Mesenchymal stem cell (in vitro differentiated cells and primary cell): ENCODE measurements at regions not wholly inside any gene's neighbourhood (a gene's known extent, or its start where the extent isn't known, plus 50 kb on each side); places are given as distances from the start of the nearest gene placed in this dataset.

ENCODE experiments used
- DNase-seq: peaks from one replicate; pipeline ENCODE4 v3.0.0-alpha.2; 2013
- H2AFZ ChIP-seq: one replicate; pipeline ENCODE4 v1.6.1; 2013; ENCODE audit warnings: low read depth, mild to moderate bottlenecking, control low read depth, inconsistent platforms, low read length, moderate library complexity
- H2AK5ac ChIP-seq: 2 replicates; pipeline ENCODE4 v1.6.1; 2013; ENCODE audit warnings: low read length, moderate library complexity, mild to moderate bottlenecking, inconsistent platforms; ENCODE audit not compliant: severe bottlenecking
- H2BK120ac ChIP-seq: one replicate; pipeline ENCODE4 v1.6.1; 2013; ENCODE audit warnings: low read depth, mild to moderate bottlenecking, inconsistent platforms, low read length, moderate library complexity
- H2BK12ac ChIP-seq, 2 experiments: one replicate each; pipeline ENCODE4 v1.6.1; 2013; ENCODE audit warnings: inconsistent platforms in 2 of 2, low read length in 2 of 2, mild to moderate bottlenecking in 2 of 2, moderate library complexity in 2 of 2, control low read depth in 1 of 2
- H2BK15ac ChIP-seq: one replicate; pipeline ENCODE4 v1.6.1; 2013; ENCODE audit warnings: mild to moderate bottlenecking, low read depth, inconsistent platforms; ENCODE audit not compliant: poor library complexity, severe bottlenecking
- H2BK5ac ChIP-seq: 2 replicates; pipeline ENCODE4 v1.6.1; 2013; ENCODE audit warnings: low read depth, mild to moderate bottlenecking, low read length, control low read depth, inconsistent platforms; ENCODE audit not compliant: poor library complexity, severe bottlenecking
- H3K14ac ChIP-seq, 2 experiments: one replicate each; pipeline ENCODE4 v1.6.1; 2013; ENCODE audit warnings: inconsistent platforms in 2 of 2, low read length in 2 of 2, control low read depth in 1 of 2, mild to moderate bottlenecking in 1 of 2, moderate library complexity in 1 of 2
- H3K18ac ChIP-seq, 2 experiments: one replicate each; pipeline ENCODE4 v1.6.1; 2013; ENCODE audit warnings: inconsistent platforms in 2 of 2, low read length in 2 of 2, control low read depth in 1 of 2, low read depth in 1 of 2, mild to moderate bottlenecking in 1 of 2
- H3K23ac ChIP-seq, 2 experiments: one replicate each; pipeline ENCODE4 v1.6.1; 2013; ENCODE audit warnings: inconsistent platforms in 2 of 2, low read length in 2 of 2, mild to moderate bottlenecking in 2 of 2, moderate library complexity in 2 of 2, control low read depth in 1 of 2
- H3K27ac ChIP-seq: 2 replicates; pipeline ENCODE4 v1.5.1; 2013; ENCODE audit warnings: mild to moderate bottlenecking, moderate library complexity, low read length, control low read depth, inconsistent platforms; ENCODE audit not compliant: poor library complexity, severe bottlenecking
- H3K27me3 ChIP-seq, 2 experiments: 2 replicates each; pipeline versions ENCODE4 v1.6.1 to v1.7.0; 2013; ENCODE audit warnings: low read length in 2 of 2, mild to moderate bottlenecking in 2 of 2, moderate library complexity in 2 of 2, control low read depth in 1 of 2, inconsistent platforms in 1 of 2; ENCODE audit not compliant: control insufficient read depth in 1 of 2, insufficient read depth in 1 of 2
- H3K36me3 ChIP-seq, 2 experiments: 2 replicates each; pipeline versions ENCODE4 v1.6.1 to v1.7.0; 2013; ENCODE audit warnings: low read length in 2 of 2, control low read depth in 1 of 2, inconsistent platforms in 1 of 2, low read depth in 1 of 2, mild to moderate bottlenecking in 1 of 2; ENCODE audit not compliant: insufficient read depth in 2 of 2, control insufficient read depth in 1 of 2
- H3K4ac ChIP-seq, 2 experiments: one replicate each; pipeline ENCODE4 v1.6.1; 2013; ENCODE audit warnings: inconsistent platforms in 2 of 2, low read length in 2 of 2, mild to moderate bottlenecking in 2 of 2, moderate library complexity in 2 of 2, control low read depth in 1 of 2, low read depth in 1 of 2
- H3K4me1 ChIP-seq: 2 replicates; pipeline ENCODE4 v1.6.1; 2013; ENCODE audit warnings: low read depth, low read length, control low read depth; ENCODE audit not compliant: control insufficient read depth, insufficient read depth
- H3K4me2 ChIP-seq: 2 replicates; pipeline ENCODE4 v1.6.1; 2013; ENCODE audit warnings: low read length, mild to moderate bottlenecking, inconsistent platforms; ENCODE audit not compliant: poor library complexity, severe bottlenecking
- H3K4me3 ChIP-seq, 2 experiments: 2 replicates each; pipeline versions ENCODE4 v1.5.1 to v1.7.0; 2013; ENCODE audit warnings: low read length in 2 of 2, mild to moderate bottlenecking in 2 of 2, control low read depth in 1 of 2, low read depth in 1 of 2; ENCODE audit not compliant: insufficient read depth in 1 of 2
- H3K79me1 ChIP-seq: replicated peaks from 2 replicates; pipeline ENCODE4 v1.6.1; 2013; ENCODE audit warnings: mild to moderate bottlenecking, control low read depth, low read length, inconsistent platforms; ENCODE audit not compliant: poor library complexity, severe bottlenecking
- H3K9ac ChIP-seq: 2 replicates; pipeline ENCODE4 v1.7.0; 2013; ENCODE audit warnings: mild to moderate bottlenecking, low read length, moderate library complexity
- H3K9me3 ChIP-seq: 2 replicates; pipeline ENCODE4 v1.7.0; 2013; ENCODE audit warnings: mild to moderate bottlenecking, low read length; ENCODE audit not compliant: control insufficient read depth
- H4K8ac ChIP-seq: one replicate; pipeline ENCODE4 v1.6.1; 2013; ENCODE audit warnings: inconsistent platforms, mild to moderate bottlenecking, low read length, moderate library complexity
- H4K91ac ChIP-seq: one replicate; pipeline ENCODE4 v1.6.1; 2013; ENCODE audit warnings: mild to moderate bottlenecking, low read length, inconsistent platforms
- WGBS: methylation state at CpG from one replicate; pipeline ENCODE4 v1.1.7; 2013; ENCODE audit warnings: mixed read lengths; 5-methylcytosine and 5-hydroxymethylcytosine counted together

- no peak overlapping the region for H2AFZ ChIP-seq
- H3K4ac ChIP-seq, result no peak overlapping the region
- H2BK5ac ChIP-seq, result no peak overlapping the region
- 92% methylated on average over 1 of the region's 1 CpG for WGBS
- H3K27ac ChIP-seq, result no peak overlapping the region
- DNase-seq, result no peak
- no peak overlapping the region for H2BK15ac ChIP-seq
- no peaks in the 10 kb centered on the region for H3K79me1 ChIP-seq
- no peaks in the 10 kb centered on the region for H3K9me3 ChIP-seq
- no peak overlapping the region for H3K18ac ChIP-seq
- no peaks in the 10 kb centered on the region for H3K27me3 ChIP-seq
- no peak overlapping the region for H2AK5ac ChIP-seq
- H3K9ac ChIP-seq, result no peak overlapping the region
- no peak overlapping the region for H2BK120ac ChIP-seq
- no peak overlapping the region for H4K8ac ChIP-seq
- H4K91ac ChIP-seq, result no peak overlapping the region
- H3K4me1 ChIP-seq, result peaks cover 3% of the 10 kb centered on the region
- no peak overlapping the region for H3K23ac ChIP-seq
- no peaks in the 10 kb centered on the region for H3K36me3 ChIP-seq
- no peak overlapping the region for H3K4me3 ChIP-seq
- no peak overlapping the region for H2BK12ac ChIP-seq
- H3K4me2 ChIP-seq, result no peak overlapping the region
- no peak overlapping the region for H3K14ac ChIP-seq
These were observed 109.0 kb upstream of the KL start for GRCh38 chr13:32907211-32907610.

- no peak for DNase-seq
- H3K4me2 ChIP-seq, result no peak overlapping the region
- H3K4me3 ChIP-seq, result no peak overlapping the region
- no peak overlapping the region for H3K27ac ChIP-seq
- no peak overlapping the region for H3K18ac ChIP-seq
- H2AK5ac ChIP-seq, result no peak overlapping the region
- H2BK12ac ChIP-seq, result no peak overlapping the region
- peaks cover 1% of the 10 kb centered on the region for H3K4me1 ChIP-seq
- no peak overlapping the region for H4K8ac ChIP-seq
- H3K14ac ChIP-seq, result no peak overlapping the region
- no peak overlapping the region for H2BK15ac ChIP-seq
- no peak overlapping the region for H3K4ac ChIP-seq
- H3K23ac ChIP-seq, result no peak overlapping the region
- 95% methylated on average over 3 of the region's 3 CpGs for WGBS
- H2AFZ ChIP-seq, result no peak overlapping the region
- no peak overlapping the region for H3K9ac ChIP-seq
- H3K9me3 ChIP-seq, result no peaks in the 10 kb centered on the region
- H2BK5ac ChIP-seq, result no peak overlapping the region
- H3K79me1 ChIP-seq, result no peaks in the 10 kb centered on the region
- no peaks in the 10 kb centered on the region for H3K27me3 ChIP-seq
- H3K36me3 ChIP-seq, result no peaks in the 10 kb centered on the region
- no peak overlapping the region for H4K91ac ChIP-seq
- H2BK120ac ChIP-seq, result no peak overlapping the region
These were observed 105.7 kb upstream of the KL start for GRCh38 chr13:32910530-32910929.

GRCh38 chr13:32911506-32911905 lies 104.7 kb upstream of the KL start:
- no peak overlapping the region for H3K4me3 ChIP-seq
- no peaks in the 10 kb centered on the region for H3K36me3 ChIP-seq
- H4K8ac ChIP-seq, result no peak overlapping the region
- peaks cover 6% of the 10 kb centered on the region for H3K9me3 ChIP-seq
- no peak overlapping the region for H3K18ac ChIP-seq
- no peaks in the 10 kb centered on the region for H3K27me3 ChIP-seq
- H3K9ac ChIP-seq, result no peak overlapping the region
- H2AK5ac ChIP-seq, result no peak overlapping the region
- no peak overlapping the region for H2BK5ac ChIP-seq
- no peak overlapping the region for H3K27ac ChIP-seq
- 99% methylated on average over 2 of the region's 2 CpGs for WGBS
- H3K4me2 ChIP-seq, result no peak overlapping the region
- H2BK120ac ChIP-seq, result no peak overlapping the region
- H2AFZ ChIP-seq, result no peak overlapping the region
- no peak overlapping the region for H2BK12ac ChIP-seq
- DNase-seq, result peak; percentile 63
- H3K79me1 ChIP-seq, result no peaks in the 10 kb centered on the region
- H3K14ac ChIP-seq, result no peak overlapping the region
- no peak overlapping the region for H3K23ac ChIP-seq
- no peak overlapping the region for H3K4ac ChIP-seq
- no peak overlapping the region for H2BK15ac ChIP-seq
- H4K91ac ChIP-seq, result no peak overlapping the region
- peaks cover 1% of the 10 kb centered on the region for H3K4me1 ChIP-seq

GRCh38 chr13:32914686-32915085 lies 101.5 kb upstream of the KL start:
- WGBS, result no CpG with 5 or more reads among the region's 1 CpG
- H3K9me3 ChIP-seq, result peaks cover 11% of the 10 kb centered on the region
- H4K91ac ChIP-seq, result no peak overlapping the region
- no peak overlapping the region for H2AK5ac ChIP-seq
- H3K36me3 ChIP-seq, result no peaks in the 10 kb centered on the region
- no peak overlapping the region for H3K4ac ChIP-seq
- no peak overlapping the region for H2AFZ ChIP-seq
- H3K4me2 ChIP-seq, result no peak overlapping the region
- H3K9ac ChIP-seq, result no peak overlapping the region
- H2BK5ac ChIP-seq, result no peak overlapping the region
- no peak overlapping the region for H2BK120ac ChIP-seq
- no peaks in the 10 kb centered on the region for H3K27me3 ChIP-seq
- no peak overlapping the region for H3K18ac ChIP-seq
- peaks cover 1% of the 10 kb centered on the region for H3K4me1 ChIP-seq
- no peak overlapping the region for H3K23ac ChIP-seq
- no peak overlapping the region for H2BK12ac ChIP-seq
- no peak overlapping the region for H4K8ac ChIP-seq
- H3K4me3 ChIP-seq, result no peak overlapping the region
- H2BK15ac ChIP-seq, result no peak overlapping the region
- H3K79me1 ChIP-seq, result no peaks in the 10 kb centered on the region
- DNase-seq, result no peak
- no peak overlapping the region for H3K14ac ChIP-seq
- no peak overlapping the region for H3K27ac ChIP-seq
